GM18526 (cell line): ENCODE measurements at regions not wholly inside any gene's neighbourhood (a gene's known extent, or its start where the extent isn't known, plus 50 kb on each side); places are given as distances from the start of the nearest gene placed in this dataset.

Experiments used
- POLR2A ChIP-seq: IDR thresholded peaks from 3 replicates; pipeline ENCODE4 v1.6.1; 2011; ENCODE audit not compliant: insufficient read length; ENCODE audit errors: extremely low read depth

DNA sequence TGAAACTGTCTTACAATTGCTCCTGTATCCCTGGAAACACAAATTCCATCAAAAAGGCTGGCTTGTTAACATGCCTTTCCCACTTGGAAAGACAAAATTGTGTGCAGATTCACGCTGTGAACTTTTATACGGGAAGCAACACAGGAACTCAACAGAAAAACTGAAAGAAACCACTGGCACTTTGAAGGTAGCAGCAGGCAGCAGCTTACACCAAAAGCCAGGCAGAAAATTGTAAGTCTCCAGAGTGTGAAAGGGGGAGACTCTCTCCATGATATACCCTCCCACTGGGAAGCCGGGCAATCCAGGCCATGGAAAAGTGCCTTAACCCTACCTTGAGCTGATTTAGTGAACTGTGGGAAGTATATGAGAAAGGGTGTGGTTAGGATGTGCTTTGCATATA lies 943.7 kb downstream of the CDH18 start:
- TF ChIP-seq POLR2A = no peak

DNA sequence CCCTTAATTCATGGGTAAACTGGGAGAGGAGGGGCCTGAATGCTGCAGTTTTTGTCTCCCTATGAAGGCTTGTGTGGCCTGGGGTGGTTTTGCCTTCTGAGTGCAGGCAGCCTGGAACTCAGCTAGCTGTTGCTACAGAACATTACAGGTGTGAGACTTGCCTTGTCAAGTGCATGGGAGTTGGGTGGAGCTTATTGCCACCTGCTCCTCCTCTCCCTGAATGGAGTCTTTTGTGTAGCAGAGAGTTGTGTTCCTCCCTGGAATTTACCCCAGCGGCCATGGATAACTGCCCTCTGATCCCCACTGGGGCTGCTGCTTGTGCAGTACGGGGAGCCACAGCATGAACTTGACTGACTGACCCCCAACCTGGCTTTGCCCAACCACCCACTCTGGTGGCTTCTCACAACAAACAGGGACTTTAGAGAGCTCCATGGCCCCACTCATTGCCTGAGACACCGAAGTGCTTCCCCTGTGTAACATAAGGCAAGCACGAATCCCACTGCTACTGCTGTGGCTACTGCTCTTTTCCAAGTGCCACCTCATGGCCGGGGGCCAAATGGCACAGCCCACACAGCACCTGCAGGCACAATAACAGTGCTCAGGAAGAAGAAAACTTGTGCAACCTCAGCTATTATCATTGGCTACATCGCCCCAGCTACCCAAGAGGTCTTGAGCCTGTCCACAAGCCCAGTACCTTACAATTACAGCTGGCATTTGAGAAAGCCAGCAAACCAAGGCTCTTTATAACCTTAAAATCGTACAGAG lies 942.9 kb downstream of the CDH18 start:
- no peak for TF ChIP-seq POLR2A

DNA sequence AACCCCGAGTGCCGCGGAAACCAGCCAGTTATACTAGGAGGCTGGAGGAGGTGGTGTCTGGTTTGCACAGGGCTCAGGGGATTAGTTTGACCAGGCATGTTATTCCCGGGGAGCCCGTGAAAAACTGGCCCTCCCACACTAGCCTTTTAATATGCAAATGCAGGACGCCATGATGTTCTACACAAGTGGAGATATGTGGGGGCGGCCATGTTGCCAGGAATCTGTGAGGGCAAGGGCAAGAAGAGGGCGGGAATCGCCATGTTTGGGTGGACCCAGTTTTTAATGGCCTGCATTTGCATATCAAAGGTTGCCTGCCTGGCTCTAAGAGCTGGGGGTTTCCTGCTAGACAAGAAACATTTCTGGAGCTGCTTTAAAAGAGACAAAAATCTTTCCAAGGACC lies 940.7 kb downstream of the CDH18 start:
- TF ChIP-seq POLR2A = no peak

DNA sequence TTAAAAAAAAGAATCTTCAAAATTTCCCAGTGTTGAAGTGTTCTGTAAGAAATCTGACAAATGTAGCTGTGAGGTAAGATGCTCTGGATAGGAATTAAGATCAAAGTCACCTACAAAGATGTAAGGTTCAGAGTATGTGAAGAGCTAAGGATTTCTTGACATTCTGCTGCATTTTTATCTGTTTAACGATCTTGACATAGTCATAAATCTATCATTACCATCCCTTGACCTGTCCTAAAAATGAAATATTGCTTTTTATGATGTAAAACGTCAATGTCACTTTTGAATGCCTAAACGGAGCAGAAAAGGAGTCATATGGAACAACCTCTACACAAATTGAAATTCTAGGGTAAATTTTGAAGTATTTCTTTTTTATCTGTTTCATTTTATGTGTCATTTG lies 939.3 kb downstream of the CDH18 start:
- no peak for TF ChIP-seq POLR2A

DNA sequence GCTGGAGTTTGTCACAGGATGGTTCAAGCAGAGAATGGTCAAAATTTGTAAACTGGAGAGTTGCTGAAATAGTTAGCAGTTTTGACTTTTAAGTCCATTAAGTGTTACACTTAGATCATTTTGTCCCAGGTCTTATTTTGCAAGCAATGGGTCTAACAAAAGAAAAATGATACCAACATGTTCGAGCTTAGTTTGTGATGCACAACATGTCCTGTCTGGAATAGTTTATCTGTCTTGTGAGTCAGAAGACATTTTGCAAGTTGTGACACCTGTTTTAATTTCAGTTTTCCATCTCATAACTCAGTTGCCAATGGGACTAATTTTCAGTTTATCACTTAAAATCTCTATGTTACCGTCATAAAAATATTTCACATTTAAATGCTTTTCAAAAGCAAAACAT lies 929.8 kb downstream of the CDH18 start:
- TF ChIP-seq POLR2A = no peak

DNA sequence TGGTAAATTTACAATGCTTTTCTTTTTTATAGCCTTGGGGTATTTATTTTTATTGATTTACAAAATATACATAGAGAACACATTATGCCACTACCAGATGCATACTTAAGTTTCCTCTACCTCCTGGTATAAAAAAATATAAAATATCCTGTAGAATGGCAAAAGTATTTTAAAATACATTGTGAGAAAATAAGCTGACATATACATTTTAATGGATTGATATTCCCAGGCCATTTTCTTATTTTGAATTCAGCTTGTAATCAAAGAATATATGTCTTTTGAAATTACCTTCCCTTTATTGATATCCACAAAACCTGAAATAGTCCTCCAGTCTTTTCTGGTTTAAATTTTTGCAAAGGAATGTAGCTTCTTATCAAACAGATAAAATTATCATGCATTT lies 923.9 kb downstream of the CDH18 start:
- no peak for TF ChIP-seq POLR2A

DNA sequence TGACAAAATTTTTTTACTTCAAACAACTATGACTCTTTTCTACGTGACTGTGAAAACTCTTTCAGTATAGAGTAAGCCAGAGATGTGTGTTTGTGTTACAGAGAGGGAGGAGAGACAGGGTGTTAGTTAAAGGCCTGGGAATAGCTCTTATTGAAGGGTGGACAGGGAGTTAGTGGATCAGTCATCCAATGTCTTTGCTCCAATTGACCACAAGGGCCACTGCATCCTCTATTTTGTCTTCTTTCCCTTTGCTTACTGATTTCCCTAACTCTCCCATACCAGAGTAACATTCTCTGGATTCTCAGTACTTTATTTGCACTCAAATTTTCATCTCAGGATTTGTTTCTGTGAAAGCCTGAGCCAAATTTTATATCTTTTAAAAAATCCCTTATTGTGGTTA lies 920.3 kb downstream of the CDH18 start:
- no peak for TF ChIP-seq POLR2A

DNA sequence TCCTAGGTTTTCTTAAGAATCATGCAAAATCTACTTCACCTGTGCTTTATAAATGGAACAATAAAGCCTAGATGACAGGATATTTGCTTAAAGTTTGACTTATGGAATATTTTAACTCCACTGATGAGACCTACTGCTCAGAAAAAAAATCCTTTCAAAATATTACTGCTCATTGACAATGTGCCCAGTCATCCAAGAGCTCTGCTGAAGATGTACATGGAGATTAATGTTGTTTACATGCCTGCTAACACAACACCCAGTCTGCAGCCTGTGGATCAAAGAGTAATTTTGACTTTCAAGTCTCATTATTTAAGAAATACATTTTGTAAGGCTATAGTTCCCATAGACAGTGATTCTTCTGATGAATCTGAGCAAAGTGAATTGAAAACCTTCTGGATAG lies 889.6 kb downstream of the CDH18 start:
- TF ChIP-seq POLR2A = no peak

DNA sequence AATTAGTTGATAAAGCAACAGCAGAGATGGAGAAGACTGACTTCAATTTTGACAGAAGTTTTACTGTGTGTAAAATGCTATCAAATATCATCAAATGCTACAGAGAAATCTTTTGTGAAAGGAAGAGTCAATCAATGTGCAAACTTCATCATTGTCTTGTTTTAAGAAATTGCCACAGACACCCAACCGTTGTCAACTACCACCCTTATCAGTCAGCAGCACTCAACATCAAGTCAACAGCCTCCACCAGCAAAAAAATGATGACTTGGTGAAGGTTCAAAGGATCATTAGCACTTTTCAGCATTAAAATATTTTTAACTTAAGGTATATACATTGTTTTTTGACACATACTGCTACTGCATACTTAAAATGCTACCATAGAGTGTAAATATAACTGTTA lies 888.8 kb downstream of the CDH18 start:
- no peak for TF ChIP-seq POLR2A

DNA sequence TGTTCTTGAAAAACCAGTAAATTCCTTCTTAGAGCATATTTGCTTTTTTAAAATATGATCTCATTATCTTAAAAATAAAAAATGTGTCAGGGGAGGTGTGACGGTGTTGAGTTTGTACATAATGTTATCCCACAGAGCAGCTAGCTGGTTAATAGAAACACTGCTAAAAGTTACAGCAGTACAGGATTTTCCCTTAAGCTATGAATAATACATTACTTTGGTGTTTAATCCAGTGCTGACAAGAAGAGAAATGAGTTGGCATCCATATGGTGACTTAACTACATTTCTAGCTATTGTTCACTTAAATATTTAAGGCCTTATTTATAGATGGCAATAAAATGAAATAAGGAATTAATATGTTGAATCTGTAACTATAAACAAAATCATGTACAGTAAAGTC lies 883.1 kb downstream of the CDH18 start:
- TF ChIP-seq POLR2A = no peak

DNA sequence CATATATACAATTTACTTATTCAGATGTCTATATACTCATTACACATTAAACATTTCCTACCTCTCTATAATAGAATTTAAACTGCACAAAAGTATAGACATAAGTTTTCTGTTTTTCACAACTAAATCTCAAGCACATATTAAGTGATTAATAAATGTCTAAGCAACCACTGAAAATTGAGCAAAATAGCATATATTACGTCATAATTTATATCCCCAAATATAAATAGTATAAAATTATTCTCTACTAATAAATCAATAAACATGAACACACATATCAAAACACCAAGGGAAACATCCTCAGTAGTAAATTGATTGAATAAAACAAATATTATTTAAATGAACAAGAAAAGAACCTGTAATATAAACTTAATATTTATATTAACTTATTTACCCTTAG lies 865.1 kb downstream of the CDH18 start:
- TF ChIP-seq POLR2A = no peak

DNA sequence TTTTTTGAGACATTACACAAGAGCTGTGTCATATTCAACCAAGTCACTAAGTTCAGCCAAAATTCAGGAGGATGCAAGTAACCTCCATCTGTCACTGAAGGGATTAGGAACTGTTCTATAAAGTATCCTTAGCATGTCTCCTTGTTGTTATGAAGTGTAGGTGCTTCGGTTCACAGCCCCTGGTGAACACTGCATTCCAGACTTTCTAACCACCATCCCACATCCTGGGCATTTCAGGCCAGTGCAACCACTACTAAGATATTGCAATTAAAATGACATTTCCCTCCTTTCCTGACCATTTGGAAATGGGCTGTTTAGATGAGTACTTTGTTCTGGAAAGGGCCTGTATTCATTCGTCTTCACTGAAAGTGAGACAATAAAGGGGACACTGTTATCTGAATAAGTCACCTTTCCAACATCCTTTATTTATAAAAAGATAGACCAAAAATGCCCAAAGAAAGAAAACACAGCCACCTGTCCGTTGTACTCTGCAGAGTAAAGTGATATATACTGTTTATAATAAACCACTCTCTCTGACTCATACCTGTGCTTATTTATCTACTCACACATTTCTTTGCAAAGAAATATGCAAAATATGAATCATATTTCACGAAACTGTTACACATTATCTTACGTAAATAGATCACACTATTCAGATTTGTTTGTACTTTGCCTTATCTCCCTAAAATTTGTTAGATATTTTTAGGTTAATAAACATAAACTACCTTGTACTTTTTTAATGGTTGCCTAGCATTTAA lies 861.9 kb downstream of the CDH18 start:
- TF ChIP-seq POLR2A = no peak

DNA sequence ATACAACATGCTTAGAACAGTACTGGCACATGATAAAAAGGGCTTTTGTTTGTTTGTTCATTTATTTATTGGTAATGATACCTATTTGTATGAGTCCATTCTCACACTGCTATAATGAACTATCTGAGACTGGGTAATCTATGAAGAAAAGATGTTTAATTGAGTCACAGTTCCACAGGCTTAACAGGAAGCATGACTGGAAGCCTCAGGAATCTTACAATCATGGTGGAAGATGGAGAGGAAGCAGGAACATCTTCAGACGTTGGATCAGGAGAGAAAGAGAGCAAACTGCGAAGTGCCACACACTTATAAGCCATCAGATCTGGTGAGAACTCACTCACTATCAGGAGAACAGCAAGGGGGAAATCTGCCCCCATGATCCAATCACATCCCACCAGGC lies 847.7 kb downstream of the CDH18 start:
- no peak for TF ChIP-seq POLR2A

DNA sequence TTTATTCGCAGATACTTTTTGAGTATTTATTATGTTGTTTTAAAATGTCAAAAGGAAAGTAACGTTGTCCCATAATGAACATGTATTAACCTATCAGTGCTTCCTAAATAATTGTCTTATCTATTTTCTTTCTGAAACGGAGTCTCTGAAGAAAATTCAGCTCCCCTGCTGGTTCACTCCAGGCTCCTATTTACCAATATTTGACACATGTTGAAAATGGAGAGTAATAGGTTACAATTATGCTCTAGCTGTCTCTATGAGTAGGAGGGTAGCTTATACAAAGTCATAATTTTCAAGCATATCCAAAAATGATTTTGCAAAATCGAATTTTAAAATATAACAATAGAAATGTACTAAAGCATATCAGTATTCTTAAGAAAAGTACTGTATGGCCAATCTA lies 844.1 kb downstream of the CDH18 start:
- TF ChIP-seq POLR2A = no peak

DNA sequence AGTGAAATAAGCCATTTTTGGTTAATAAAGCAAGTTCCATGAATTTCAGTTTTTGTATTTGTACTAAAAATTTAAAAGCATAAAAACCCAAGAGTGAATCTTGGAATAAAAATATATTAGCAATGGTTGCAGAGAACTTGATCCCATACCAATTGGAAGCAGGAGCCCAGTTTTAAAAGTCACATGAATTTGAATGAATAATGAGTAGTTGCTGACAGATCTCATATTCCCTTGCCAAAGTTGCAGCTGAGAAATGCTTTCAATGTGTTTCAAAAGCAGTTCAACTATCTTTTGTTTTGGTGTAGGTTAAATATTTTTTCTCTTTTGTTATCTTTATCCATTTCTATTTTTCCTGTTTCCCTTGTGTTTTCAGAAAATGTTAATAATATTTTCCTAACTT lies 818.6 kb downstream of the CDH18 start:
- no peak for TF ChIP-seq POLR2A

DNA sequence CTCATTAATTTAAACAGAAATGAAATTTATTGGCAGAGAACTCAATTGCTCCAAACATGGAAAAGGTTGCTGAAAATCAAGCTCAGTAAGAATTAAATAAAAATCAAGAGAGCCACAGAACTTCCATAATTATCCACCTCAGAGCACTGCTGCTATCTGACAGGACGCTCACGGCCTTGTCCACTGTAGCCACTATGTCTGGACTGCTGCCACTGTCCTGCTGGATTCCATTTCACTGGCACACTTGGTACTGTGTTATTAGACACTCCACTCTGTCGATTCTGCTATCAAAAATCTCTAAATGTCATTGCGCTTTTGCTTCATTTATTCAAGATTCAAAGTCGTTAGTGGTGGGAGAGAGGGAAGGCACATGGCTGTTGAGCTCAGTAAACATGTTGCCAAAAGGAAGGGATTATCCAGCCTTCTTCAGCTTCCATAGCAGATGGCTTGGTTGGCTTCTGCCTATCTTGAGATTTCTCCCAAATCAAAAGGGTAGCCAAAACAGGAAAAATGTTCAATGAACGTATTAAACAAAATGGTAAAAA lies 815.0 kb downstream of the CDH18 start:
- no peak for TF ChIP-seq POLR2A
